Thymus (tissue), 11 donors: ENCODE measurements at regions not wholly inside any gene's neighbourhood (a gene's known extent, or its start where the extent isn't known, plus 50 kb on each side); places are given as distances from the start of the nearest gene placed in this dataset.

Experiments used
- DNase-seq, 9 donors: peaks; one replicate each; pipeline ENCODE4 v3.0.0-alpha.2; 2013; ENCODE audit warnings: low spot score in 9 of 9, low read depth in 6 of 9, missing footprints in 1 of 9
- H3K27ac ChIP-seq, 2 donors: one replicate each; pipeline ENCODE4 v1.5.1; 2013; ENCODE audit warnings: control low read depth in 1 of 2, low read depth in 1 of 2, low read length in 1 of 2, mild to moderate bottlenecking in 1 of 2, moderate library complexity in 1 of 2
- H3K27me3 ChIP-seq, 2 donors: one replicate each; pipeline ENCODE4 v1.5.1; 2013; ENCODE audit warnings: low read length in 1 of 2; ENCODE audit not compliant: control insufficient read depth in 2 of 2, insufficient read depth in 1 of 2
- H3K36me3 ChIP-seq, 2 donors: one replicate each; pipeline ENCODE4 v1.5.1; 2013; ENCODE audit warnings: low read length in 1 of 2, mild to moderate bottlenecking in 1 of 2, moderate library complexity in 1 of 2; ENCODE audit not compliant: control insufficient read depth in 2 of 2, insufficient read depth in 2 of 2
- H3K4me1 ChIP-seq, 2 donors: one replicate each; pipeline ENCODE4 v1.5.1; 2013; ENCODE audit warnings: low read length in 2 of 2; ENCODE audit not compliant: control insufficient read depth in 2 of 2, insufficient read depth in 2 of 2
- H3K4me3 ChIP-seq, 2 donors: one replicate each; pipeline ENCODE4 v1.5.1; 2013; ENCODE audit warnings: low read length in 2 of 2, control low read depth in 1 of 2, mild to moderate bottlenecking in 1 of 2
- H3K9me3 ChIP-seq, 2 donors: one replicate each; pipeline ENCODE4 v1.5.1; 2013; ENCODE audit warnings: low read length in 1 of 2, mild to moderate bottlenecking in 1 of 2; ENCODE audit not compliant: control insufficient read depth in 2 of 2, insufficient read depth in 1 of 2
- WGBS: extraction: QIAGEN DNeasy Blood & Tissue Kit; methylation state at CpG from one replicate; pipeline ENCODE4 v1.1.7; 2013; 5-methylcytosine and 5-hydroxymethylcytosine counted together
- donor health status: healthy.

- Histone ChIP-seq H3K36me3 (no peaks in the 10 kb centered on the region), H3K4me3 (no peak overlapping the region), H3K27ac (no peak overlapping the region), H3K9me3 (no peaks in the 10 kb centered on the region), H3K4me1 (no peaks in the 10 kb centered on the region), H3K27me3 (no peaks in the 10 kb centered on the region)
- no peak for DNase-seq
- WGBS, result 95% methylated on average over 9 of the region's 9 CpGs
These were observed 179.3 kb upstream of the DTNBP1 start for GRCh38 chr6:15841937-15842726.

GRCh38 chr6:15839969-15840541 lies 177.2 kb upstream of the DTNBP1 start:
- DNase-seq, result no peak
- H3K4me1 ChIP-seq, result no peaks in the 10 kb centered on the region
- H3K9me3 ChIP-seq, result no peaks in the 10 kb centered on the region
- no peaks in the 10 kb centered on the region for H3K27me3 ChIP-seq
- H3K27ac ChIP-seq, result no peak overlapping the region
- H3K4me3 ChIP-seq, result no peak overlapping the region
- no peaks in the 10 kb centered on the region for H3K36me3 ChIP-seq
- 93% methylated on average over 5 of the region's 5 CpGs for WGBS

GRCh38 chr6:15837205-15837604 lies 174.4 kb upstream of the DTNBP1 start:
- DNase-seq, result no peak
- WGBS, result 98% methylated on average over 6 of the region's 6 CpGs
- H3K27ac ChIP-seq, result no peak overlapping the region
- H3K36me3 ChIP-seq, result no peaks in the 10 kb centered on the region
- no peaks in the 10 kb centered on the region for H3K4me1 ChIP-seq
- H3K9me3 ChIP-seq, result no peaks in the 10 kb centered on the region
- H3K27me3 ChIP-seq, result no peaks in the 10 kb centered on the region
- H3K4me3 ChIP-seq, result no peak overlapping the region

DNA sequence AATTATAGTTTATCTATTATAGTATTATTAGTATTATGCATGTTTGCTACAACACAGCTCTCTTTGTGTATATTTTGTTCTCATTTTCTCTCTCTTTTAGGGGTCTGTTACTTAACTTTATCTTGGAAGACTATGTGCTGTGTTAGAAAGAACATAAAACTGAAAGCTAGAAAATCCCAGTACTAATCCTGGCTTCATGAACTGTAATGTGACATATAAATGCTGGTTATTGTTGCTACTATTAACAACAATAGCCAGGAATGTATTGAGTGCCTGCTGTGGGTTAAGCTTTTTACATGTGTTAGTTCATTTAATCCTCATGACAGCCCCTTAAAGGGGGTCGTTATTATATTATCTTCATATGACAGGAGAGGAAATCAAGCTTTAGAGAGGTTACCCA lies 170.0 kb upstream of the DTNBP1 start:
- Histone ChIP-seq H3K9me3 (no peaks in the 10 kb centered on the region), H3K36me3 (no peaks in the 10 kb centered on the region), H3K4me1 (no peaks in the 10 kb centered on the region), H3K4me3 (no peak overlapping the region), H3K27ac (no peak overlapping the region), H3K27me3 (no peaks in the 10 kb centered on the region)
- 97% methylated on average over 1 of the region's 1 CpG for WGBS
- no peak for DNase-seq

- H3K9me3 ChIP-seq, result no peaks in the 10 kb centered on the region
- DNase-seq, result no peak
- no peaks in the 10 kb centered on the region for H3K4me1 ChIP-seq
- H3K36me3 ChIP-seq, result no peaks in the 10 kb centered on the region
- 47% methylated on average over 4 of the region's 4 CpGs for WGBS
- H3K27me3 ChIP-seq, result no peaks in the 10 kb centered on the region
- no peak overlapping the region for H3K4me3 ChIP-seq
- H3K27ac ChIP-seq, result no peak overlapping the region
These were observed 166.3 kb upstream of the DTNBP1 start for GRCh38 chr6:15829156-15829555.

- Histone ChIP-seq H3K27me3 (no peaks in the 10 kb centered on the region), H3K27ac (no peak overlapping the region), H3K36me3 (no peaks in the 10 kb centered on the region), H3K4me1 (no peaks in the 10 kb centered on the region), H3K4me3 (no peak overlapping the region), H3K9me3 (no peaks in the 10 kb centered on the region)
- WGBS, result 96% methylated on average over 8 of the region's 8 CpGs
- DNase-seq, result no peak
These were observed 164.8 kb upstream of the DTNBP1 start for GRCh38 chr6:15827496-15828255.

GRCh38 chr6:15826814-15827318 lies 164.0 kb upstream of the DTNBP1 start:
- WGBS, result 98% methylated on average over 5 of the region's 5 CpGs
- DNase-seq, result no peak
- no peaks in the 10 kb centered on the region for H3K4me1 ChIP-seq

GRCh38 chr6:15825332-15825930 lies 162.6 kb upstream of the DTNBP1 start:
- no peak overlapping the region for H3K27ac ChIP-seq
- H3K9me3 ChIP-seq, result no peaks in the 10 kb centered on the region
- 87% methylated on average over 8 of the region's 8 CpGs for WGBS
- no peaks in the 10 kb centered on the region for H3K36me3 ChIP-seq
- H3K4me3 ChIP-seq, result no peak overlapping the region
- no peaks in the 10 kb centered on the region for H3K4me1 ChIP-seq
- H3K27me3 ChIP-seq, result no peaks in the 10 kb centered on the region
- no peak for DNase-seq

More at GRCh38 chr6:15826814-15827318, 164.0 kb upstream of the DTNBP1 start:
- no peaks in the 10 kb centered on the region for H3K9me3 ChIP-seq
- H3K36me3 ChIP-seq, result no peaks in the 10 kb centered on the region
- no peaks in the 10 kb centered on the region for H3K27me3 ChIP-seq
- no peak overlapping the region for H3K27ac ChIP-seq
- H3K4me3 ChIP-seq, result no peak overlapping the region

DNA sequence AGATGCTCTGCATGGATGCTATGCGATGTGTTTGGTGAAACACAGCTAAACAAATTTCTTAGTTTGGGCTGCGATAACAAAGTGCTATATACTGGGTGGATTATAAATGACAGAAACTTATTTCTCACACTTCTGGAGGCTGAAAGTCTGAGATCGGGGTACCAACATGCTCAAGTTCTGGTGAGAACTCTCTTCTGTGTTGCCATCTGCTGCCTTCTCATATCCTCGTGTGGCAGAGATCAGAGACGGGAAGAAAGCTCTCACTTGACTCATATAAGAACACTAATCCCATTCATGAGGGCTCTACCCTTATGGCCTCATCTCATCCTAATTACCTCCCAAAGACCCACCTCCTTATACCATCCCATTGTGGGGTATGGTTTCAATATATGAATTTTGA lies 162.0 kb upstream of the DTNBP1 start:
- H3K36me3 ChIP-seq, result no peaks in the 10 kb centered on the region
- over 99% methylated on average over 5 of the region's 5 CpGs for WGBS
- H3K4me1 ChIP-seq, result no peaks in the 10 kb centered on the region
- H3K9me3 ChIP-seq, result no peaks in the 10 kb centered on the region
- DNase-seq, result no peak
- no peak overlapping the region for H3K4me3 ChIP-seq
- no peaks in the 10 kb centered on the region for H3K27me3 ChIP-seq
- H3K27ac ChIP-seq, result no peak overlapping the region
